ENCODE measurements at regions not wholly inside any gene's neighbourhood (a gene's known extent, or its start where the extent isn't known, plus 50 kb on each side); places are given as distances from the start of the nearest gene placed in this dataset.

GRCh38 chr2:111679202-111679601, 204.8 kb downstream of the ANAPC1 start:
- no peak overlapping the region for H3K4me3 ChIP-seq (ENCODE audit: low read depth, low read length)
- H3K27ac ChIP-seq (ENCODE audit: low read depth, low read length) = no peak overlapping the region
- H3K9me3 ChIP-seq (ENCODE audit: control insufficient read depth, insufficient read depth, low read length) = no peaks in the 10 kb centered on the region
- ChIA-PET POLR2A (interaction anchor here (0.9 kb wide), 1 partner anchor 20 kb away, joined by 4 read pairs; no protein-coding TSS in a partner anchor), CTCF (interaction anchor here (1.1 to 1.7 kb wide), 4 partner anchors 9 to 867 kb away, joined by 3 to 6 read pairs (median 4); no protein-coding TSS in a partner anchor)
- no peaks in the 10 kb centered on the region for H3K27me3 ChIP-seq (ENCODE audit: control insufficient read depth, insufficient read depth, low read length)
- DNase-seq (ENCODE audit: low read depth, low spot score) = no peak
- TF ChIP-seq CTCF (IDR thresholded peaks at IDR 0.05; ENCODE audit: low read depth, low read length) = no peak

GRCh38 chr2:111684611-111685010, 199.4 kb downstream of the ANAPC1 start:
- no peaks in the 10 kb centered on the region for H3K9me3 ChIP-seq (ENCODE audit: control insufficient read depth, insufficient read depth, low read length)
- no peak overlapping the region for H3K27ac ChIP-seq (ENCODE audit: low read depth, low read length)
- no peak overlapping the region for H3K4me3 ChIP-seq (ENCODE audit: low read depth, low read length)
- peaks cover 5% of the 10 kb centered on the region for H3K27me3 ChIP-seq (ENCODE audit: control insufficient read depth, insufficient read depth, low read length)
- ChIA-PET CTCF (interaction anchor here (0.6 kb wide), 1 partner anchor 567 kb away, joined by 3 read pairs; no protein-coding TSS in a partner anchor), POLR2A (no interaction called here)
- no peak for DNase-seq (ENCODE audit: low read depth, low spot score)
- no peak for TF ChIP-seq CTCF (IDR thresholded peaks at IDR 0.05; ENCODE audit: low read depth, low read length)

- H3K27ac ChIP-seq (ENCODE audit: low read depth, low read length) = no peak overlapping the region
- ChIA-PET CTCF (no interaction called here), POLR2A (no interaction called here)
- H3K27me3 ChIP-seq (ENCODE audit: control insufficient read depth, insufficient read depth, low read length) = peaks cover 6% of the 10 kb centered on the region
- no peak for DNase-seq (ENCODE audit: low read depth, low spot score)
- H3K9me3 ChIP-seq (ENCODE audit: control insufficient read depth, insufficient read depth, low read length) = no peaks in the 10 kb centered on the region
- no peak overlapping the region for H3K4me3 ChIP-seq (ENCODE audit: low read depth, low read length)
- no peak for TF ChIP-seq CTCF (IDR thresholded peaks at IDR 0.05; ENCODE audit: low read depth, low read length)
Observed at GRCh38 chr2:111685342-111685741, 198.7 kb downstream of the ANAPC1 start.

GRCh38 chr2:111686994-111687393, 197.0 kb downstream of the ANAPC1 start:
- Histone ChIP-seq H3K9me3 (ENCODE audit: control insufficient read depth, insufficient read depth, low read length) (no peaks in the 10 kb centered on the region), H3K27me3 (ENCODE audit: control insufficient read depth, insufficient read depth, low read length) (peaks cover 14% of the 10 kb centered on the region), H3K27ac (ENCODE audit: low read depth, low read length) (no peak overlapping the region), H3K4me3 (ENCODE audit: low read depth, low read length) (no peak overlapping the region)
- ChIA-PET POLR2A (no interaction called here), CTCF (no interaction called here)
- no peak for TF ChIP-seq CTCF (IDR thresholded peaks at IDR 0.05; ENCODE audit: low read depth, low read length)
- DNase-seq (ENCODE audit: low read depth, low spot score) = no peak

GRCh38 chr2:111687911-111688310, 196.1 kb downstream of the ANAPC1 start:
- Histone ChIP-seq H3K4me3 (ENCODE audit: low read depth, low read length) (no peak overlapping the region), H3K27me3 (ENCODE audit: control insufficient read depth, insufficient read depth, low read length) (peaks cover 14% of the 10 kb centered on the region), H3K27ac (ENCODE audit: low read depth, low read length) (no peak overlapping the region), H3K9me3 (ENCODE audit: control insufficient read depth, insufficient read depth, low read length) (no peaks in the 10 kb centered on the region)
- DNase-seq (ENCODE audit: low read depth, low spot score) = no peak
- ChIA-PET CTCF (no interaction called here), POLR2A (no interaction called here)
- TF ChIP-seq CTCF (IDR thresholded peaks at IDR 0.05; ENCODE audit: low read depth, low read length) = no peak
